GM18508 (cell line): ENCODE measurements at regions not wholly inside any gene's neighbourhood (a gene's known extent, or its start where the extent isn't known, plus 50 kb on each side); places are given as distances from the start of the nearest gene placed in this dataset.

Source experiments
- ATAC-seq: cut with Tn5 transposase; IDR thresholded peaks from one replicate; pipeline ENCODE4 v1.9.1; 2021; ENCODE audit warnings: moderate number of reproducible peaks; ENCODE audit not compliant: insufficient read depth, unreplicated experiment

DNA sequence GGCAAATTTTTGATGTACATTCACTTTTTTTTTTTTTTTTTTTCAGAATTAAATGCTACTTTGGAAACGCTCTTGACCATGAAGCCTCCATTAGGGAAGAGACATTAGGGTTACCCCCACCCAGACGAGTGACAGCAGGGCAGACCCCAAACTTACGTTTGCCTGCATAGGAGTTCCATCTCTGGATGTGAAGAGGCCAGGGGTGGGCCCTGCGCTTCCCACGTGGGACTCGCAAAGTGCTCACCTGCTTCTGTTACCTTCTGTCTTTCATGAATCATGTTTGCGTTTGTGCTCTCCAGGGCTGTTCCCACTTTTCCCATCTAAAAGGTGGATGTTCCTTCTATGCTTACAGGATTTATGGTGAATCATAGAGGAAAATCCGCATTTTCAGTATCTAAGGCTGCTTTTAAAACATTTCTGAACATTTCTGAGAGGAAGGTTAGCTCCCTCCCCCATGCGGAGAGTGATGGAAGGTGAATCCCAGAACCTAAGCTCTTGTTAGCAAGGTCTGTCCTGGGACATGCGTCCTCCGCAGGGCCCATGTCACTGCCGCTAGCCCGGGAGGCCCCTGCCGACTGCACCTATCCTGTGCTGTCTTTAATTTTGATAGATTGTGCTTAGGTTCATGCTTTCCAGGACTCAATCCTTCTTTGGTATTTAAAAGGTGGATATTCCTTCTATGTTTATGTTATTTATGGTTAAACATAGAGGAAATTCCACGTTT lies 135.7 kb upstream of the RTL1 start:
- no peak for ATAC-seq

DNA sequence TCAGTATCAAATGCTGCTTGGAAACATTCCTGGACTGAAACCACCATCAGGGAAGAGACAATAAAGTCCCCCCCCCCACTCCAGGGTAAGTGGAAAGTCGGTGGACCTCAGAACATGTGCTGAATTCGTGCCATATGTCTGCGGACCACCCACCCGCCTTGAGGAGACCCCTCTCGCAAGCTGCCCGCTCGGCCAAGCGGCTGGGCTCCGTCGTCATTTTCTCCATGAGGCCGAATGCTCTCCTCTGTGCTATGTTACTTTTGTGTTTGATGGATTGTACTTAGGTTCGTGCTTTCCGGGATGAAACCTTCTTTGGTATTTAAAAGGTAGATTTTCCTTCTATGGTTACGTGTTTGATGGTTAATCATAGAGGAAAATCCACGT lies 136.2 kb upstream of the RTL1 start:
- ATAC-seq, result no peak

DNA sequence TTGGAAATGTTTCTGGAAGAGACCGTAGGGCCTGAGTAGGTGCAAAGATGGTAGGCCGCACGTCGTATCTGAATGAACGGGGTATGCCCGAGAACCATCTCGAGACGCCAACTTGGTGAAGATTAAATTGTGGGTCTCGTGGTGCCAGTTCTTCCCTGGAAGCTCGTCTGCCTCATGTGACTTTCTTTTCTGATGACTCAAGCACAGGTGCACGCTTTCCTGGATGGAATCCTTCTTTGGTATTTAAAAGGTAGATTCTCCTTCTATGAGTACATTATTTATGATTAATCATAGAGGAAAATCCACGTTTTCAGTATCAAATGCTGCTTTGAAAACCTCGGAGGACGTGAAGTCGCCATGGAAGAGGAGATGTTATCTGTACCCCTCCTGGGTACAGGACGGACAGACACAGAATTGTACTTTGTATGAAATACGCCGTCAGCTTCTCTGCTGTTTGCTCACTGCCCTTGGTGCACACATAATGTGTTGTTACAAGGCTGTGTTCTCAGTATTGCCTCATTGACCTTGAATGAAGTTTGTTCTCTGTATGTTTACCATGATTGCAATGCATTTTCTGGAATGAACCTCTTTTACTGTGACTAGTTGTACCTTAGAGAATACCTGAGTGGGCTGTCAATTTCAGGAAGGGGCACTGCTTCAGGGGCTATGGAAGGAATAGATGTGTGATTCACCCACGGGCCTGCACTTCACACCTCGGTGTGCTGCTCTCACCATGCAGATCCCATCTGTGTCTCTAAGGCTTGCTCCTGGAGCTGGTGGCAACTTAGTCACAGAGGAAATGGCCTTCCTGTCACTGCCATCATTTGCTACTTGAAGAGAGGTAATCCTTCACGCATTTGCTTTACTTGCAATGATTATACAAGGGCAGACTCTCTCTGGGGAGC lies 137.3 kb upstream of the RTL1 start:
- no peak for ATAC-seq

DNA sequence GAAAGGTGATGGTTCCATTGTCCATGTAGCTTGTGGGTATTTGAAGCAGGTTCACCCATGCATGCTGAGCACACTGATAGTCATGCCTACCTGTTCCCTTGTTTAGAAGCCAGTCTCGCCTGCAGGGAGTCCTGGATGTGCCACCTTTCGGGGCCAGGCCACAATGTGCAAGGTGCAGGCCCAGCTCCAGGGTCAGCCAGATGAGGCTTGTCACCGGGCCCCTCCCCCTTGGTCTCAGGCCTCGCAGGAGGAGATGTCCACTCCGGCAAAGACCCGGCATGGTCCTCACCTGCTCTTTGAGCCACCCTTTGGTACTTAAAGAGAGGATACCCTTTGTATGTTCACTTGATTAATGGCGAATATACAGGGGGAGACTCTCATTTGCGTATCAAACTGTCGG lies 140.4 kb upstream of the RTL1 start:
- no peak for ATAC-seq

DNA sequence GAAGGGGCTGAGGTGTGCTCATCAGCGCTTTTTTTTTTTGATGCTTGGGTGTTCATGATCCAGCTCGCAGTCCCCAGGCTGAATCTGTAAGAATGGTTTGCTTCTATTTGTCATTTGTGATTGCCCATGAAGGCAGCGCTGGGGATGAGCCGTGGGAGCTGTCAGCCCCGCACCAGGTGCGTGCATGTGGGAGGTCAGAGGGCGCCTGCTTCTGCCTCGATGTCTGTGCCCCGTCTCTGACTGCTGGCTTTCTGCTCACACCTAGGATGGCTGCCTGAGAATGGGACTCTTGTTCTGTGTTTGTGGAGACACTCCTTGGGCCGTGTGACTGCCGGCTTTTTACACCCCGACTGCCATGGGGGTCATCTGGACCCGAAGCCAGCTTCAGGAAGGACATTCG lies 141.2 kb upstream of the RTL1 start:
- no peak for ATAC-seq

DNA sequence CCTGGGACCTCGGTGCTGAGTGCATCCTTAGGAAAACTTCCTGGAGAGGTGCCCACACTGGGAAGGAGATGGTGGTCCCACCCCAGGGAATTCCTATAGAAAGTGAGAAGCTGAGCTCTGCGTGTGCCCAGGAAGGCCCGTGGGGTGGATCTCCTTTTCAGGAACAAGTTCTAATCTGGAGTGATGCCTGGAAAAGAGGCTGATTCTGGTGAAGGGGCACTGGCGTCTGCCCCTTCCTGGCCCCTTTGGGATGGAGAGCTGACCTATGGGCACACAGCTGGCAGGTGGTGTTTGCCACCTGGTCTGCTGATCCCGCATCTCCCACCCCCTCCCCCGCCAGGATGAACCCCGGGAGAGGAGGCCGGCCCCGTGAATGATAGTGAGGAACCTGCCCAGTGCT lies 142.0 kb upstream of the RTL1 start:
- no peak for ATAC-seq

DNA sequence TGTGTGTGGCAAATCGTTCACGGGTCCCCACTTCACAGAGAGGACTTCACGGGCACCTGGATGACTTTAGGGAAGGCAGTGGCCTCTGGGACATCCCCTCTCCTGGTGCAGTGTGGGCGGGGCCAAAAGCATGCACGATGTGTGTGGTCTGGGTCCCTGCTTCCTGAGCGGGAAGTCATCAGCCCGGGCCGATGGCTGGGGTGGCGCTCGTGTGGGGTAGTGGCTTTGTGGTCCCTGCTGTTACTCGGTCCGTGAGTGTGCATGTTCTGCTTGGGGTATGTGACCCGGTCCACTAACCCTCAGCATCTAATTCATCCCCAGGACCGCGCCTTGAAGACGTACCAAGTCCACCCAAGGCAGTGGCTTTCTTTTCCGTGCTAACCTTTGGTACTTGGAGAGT lies 142.5 kb upstream of the RTL1 start:
- ATAC-seq, result no peak

DNA sequence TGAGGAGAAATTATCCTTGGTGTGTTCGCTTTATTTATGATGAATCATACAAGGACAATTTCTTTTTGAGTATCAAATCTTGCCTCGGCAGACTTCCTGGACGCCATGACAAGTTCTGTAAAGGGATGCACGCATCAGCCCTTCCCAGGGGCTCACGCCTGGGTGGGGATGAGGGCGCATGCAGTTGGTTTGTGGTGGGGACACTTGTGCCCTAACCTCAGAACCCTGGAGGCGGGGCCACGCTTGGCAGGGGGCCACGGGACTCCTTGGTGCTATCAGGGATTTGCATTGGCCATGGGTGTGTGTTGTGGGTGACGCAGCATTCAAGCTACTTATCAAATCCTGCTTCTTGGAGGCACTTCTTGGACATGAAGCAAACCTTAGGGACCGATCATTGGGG lies 143.8 kb upstream of the RTL1 start:
- ATAC-seq, result no peak

DNA sequence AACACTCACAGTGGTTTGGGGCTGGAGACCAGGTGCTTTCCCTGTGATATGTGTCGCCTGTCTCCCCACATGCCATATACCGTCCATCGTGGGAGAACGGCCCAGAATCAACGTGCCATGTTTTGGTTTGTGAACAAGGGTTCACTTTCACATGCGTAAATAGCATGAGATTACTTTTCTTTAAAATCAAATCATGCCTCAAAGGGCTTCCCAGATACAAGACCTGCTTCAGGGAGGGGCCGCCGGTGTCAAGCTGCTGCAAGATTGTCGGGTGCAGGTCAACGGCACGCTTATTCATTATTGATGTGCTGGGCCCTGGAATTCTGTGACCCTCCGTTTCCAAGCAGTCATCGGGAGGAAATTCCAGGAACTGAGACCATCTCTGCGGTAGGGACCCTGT lies 145.2 kb upstream of the RTL1 start:
- no peak for ATAC-seq

DNA sequence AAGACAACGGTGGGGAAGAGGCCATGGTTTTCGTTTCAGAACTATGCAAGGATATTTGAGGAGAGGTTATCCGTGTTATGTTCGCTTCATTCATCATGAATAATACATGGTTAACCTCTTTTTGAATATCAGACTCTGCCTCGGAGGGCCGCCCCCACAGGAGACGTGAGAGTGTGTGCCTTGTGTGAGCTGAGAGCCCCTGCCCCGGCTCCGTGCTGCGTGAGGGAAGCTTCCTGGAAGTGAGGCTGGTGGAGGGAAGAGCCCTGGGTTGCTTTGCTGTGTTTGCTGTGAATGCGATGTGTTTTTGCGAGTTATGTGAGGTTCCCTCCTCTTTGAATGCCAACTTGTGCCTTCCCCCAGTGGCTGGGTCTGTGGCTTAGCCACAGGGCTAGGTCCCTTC lies 146.0 kb upstream of the RTL1 start:
- no peak for ATAC-seq

DNA sequence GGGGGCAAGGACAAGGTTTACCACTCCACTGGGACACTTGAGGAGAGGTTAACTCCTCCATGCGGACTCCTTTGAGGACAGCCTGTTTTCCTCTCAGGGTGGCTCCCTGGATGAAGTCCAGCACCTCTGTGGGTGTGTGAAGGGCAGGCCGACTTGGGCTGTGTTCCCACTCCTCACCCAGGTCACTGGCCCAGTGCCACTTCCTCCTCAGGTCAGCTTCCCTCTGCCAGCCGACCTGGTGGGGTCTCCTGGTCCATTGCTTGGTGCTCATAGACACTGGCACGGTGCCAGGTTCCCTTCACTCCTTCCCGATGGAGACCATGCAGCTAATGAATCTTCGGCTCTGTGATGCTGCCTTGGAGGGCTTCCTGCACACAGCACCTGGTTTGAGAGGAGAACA lies 146.4 kb upstream of the RTL1 start:
- no peak for ATAC-seq

DNA sequence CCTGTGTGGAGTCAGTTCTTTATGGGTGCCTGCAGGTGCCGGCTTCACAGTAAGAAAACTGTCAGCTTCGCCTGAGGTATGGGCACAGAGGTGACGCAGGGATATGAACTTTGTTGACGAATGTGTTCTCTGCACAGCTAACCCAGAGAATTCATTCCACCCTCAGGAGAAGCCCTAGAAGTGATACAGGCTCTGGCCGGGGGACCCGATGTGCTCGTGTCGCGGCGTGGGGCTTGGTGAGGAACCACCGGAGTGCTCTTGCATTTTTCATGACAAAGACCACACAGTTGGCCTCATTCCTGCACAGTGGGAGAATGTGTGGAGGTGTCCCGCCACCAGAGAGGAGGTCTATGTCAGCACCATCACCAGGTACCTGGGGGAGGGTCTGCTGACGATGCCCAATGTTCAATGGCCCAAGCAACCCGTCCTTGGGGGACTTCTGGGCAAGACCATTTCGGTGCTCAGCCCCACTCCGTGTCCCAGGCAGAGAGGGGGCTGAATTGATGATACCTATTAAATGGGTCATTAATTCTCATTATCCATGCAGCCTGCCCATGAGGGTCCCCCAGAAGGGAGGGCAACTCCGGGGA lies 147.5 kb upstream of the RTL1 start:
- no peak for ATAC-seq

DNA sequence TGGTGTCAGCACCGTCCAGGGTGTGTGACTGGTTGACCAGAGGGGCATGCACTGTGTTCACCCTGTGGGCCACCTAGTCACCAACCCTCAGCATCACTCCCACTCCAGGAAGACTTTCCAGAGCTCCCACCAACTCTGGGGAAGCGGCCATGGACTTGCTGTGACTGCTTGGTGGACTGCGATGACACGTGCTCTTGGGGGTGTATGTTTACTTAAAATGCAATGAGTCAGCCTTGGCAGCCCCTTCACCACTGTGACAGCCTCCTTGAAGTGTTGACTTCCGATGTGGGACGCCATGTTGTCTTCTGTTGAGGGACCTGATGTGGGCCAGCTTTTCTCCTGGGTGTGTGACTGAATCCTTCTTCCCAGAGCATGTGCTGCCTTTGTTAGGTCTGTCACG lies 151.1 kb upstream of the RTL1 start:
- ATAC-seq, result no peak

DNA sequence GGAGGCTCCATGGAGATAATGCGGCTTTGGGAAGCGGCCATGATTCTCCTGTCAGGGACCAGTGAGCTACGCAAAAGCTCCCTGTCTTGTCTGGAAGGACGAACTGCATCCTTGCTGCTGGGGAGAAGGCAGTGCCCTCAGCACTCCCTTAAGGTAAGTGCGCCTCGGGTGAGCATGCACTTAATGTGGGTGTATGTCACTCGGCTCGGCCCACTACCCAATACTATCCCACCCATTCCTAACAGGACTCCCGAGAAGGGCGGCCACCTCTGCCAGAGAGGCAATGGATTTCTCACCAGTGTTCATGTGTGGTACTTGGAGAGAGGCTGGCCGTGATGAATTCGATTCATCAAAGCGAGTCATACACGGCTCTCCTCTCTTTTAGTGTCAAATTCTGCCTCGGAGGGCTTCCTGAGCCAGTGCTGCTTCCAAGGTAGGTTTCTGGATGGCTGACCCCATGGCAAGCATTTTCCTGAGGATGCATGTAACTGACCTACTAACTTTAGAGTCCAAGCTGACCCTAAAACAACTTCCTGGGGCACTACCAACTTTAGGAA lies 151.7 kb upstream of the RTL1 start:
- ATAC-seq, result no peak

DNA sequence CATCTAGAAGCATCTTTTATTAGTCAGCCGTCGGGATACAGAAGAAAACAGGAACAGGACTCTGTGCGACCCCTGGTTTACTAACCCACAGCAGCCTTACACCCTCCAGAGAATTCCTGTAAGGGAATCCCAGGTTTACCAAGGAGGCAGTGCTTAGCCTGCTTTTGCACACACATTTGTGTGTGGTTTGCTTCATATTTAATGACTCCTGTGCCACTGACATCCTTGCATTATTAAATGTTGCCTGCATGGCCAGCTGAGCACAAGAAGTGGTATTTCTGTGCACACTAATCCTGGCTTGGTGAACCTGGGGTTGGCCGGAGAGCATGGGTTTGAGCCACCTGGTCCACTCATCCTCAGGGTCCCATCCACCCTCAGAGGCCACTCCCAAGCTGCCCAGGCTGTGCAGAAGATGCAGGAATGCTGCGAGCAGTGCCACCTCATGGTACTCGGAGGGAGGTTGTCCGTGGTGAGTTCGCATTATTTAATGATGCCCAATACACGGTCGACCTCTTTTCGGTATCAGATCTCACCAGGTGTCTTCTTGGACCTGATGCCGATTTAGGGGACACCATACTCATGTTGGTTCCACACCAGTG lies 152.4 kb upstream of the RTL1 start:
- no peak for ATAC-seq

DNA sequence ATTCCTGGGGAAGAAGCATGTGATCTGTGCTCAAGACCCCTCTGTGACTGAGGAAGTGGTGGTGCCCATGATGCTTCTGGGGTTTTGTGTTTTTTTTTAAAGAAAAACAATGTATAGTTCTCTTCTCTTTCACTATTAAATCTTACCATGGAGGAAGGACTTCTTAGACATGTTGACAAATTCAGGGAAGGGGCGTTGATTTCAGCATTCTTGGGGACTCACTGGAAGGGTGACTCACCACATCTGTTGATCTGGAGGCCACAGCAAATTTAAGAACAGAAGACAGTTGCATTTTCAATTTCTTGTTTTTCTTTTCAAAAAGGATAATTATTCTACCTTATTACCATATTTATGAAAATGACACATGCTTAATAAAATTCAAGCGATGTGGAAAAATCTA lies 152.9 kb upstream of the RTL1 start:
- no peak for ATAC-seq

DNA sequence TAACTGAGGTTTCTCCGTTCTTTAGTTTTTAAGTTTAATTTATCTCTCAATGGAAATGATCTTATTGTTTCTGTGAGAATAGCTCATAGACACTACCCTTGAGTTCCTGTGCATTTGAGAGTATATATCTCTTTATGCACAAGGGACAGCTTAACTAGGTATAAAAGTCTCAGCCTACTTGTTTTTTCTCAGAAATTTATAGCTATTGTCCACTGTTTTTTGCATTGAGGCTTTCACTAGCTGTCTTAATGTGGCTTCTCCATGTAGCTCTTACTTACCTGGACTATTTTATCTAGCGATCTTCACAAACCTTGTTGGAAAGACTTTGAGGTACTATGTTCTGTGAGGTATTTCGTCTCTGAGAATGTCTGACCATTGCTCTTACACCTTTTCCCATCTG lies 153.9 kb upstream of the RTL1 start:
- ATAC-seq, result no peak

DNA sequence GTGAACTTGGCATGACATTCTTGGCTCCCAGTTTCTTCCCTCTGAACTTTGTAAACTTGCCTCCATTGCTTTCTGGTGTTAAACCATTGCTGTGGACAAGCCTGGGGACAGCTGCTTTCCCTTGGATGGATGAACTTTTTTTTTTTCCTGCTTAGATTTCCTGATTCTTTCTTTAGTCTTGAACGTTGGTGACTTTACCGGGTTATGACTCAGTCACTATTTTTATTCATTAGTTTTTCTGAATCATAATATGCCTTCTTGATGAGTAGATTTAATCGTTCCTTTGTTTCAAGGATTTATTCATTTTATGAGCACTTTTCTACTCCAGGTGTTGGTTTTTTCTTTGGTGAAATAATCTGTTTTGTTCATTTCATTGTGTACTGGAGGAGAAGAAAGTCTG lies 155.0 kb upstream of the RTL1 start:
- ATAC-seq, result no peak

DNA sequence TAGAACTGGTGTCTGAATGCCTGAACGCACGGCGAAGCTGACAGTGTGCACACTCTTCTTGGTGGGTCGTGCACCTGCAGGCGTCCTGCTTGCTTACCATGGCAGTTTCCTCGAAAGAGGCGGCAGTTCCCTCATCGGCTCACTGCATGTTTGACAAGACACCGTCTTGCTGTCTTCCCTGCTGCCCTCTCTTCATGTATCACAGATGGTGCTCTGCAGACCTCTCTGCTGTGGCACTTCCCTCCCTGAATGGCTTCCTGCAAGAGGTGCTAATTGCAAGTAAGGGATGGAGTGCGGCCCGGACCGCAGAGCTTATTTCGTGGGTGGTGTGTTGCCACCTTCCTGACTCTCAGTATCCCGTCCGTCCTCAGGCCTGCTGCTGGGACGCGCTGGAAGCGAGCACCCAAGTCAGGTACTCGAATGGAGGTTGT lies 156.7 kb upstream of the RTL1 start:
- ATAC-seq, result no peak

DNA sequence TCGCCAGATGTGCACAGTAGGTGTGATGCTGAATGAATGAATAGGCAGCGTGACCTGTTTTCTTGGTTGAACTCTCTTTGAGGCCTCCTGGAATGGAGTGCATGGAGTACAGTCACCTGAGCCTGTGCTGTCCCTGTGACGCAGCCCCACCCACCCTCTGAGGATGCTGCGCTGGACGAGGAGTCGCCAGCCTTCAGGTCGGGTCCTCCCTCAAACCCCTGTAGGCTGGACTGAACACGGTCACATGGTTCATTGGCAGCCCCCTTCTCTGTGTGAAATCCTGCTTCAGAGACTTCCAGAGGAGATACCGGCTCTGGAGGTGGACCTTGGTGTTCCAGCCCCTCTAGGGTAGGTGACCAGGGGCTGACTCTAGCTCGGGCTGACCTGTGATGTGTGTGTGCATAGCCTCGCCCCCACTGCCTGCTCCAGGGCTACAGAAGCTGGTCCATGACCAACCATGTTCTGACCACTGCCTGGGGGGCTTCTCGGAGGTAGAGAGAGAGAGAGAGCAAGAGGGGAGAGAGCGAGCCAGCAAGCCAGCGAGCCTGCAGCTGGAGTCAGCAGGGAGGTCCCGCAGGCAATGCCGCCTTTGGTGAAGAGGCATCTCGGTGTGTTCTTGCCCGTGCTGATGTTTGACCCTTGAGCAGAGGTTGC lies 158.0 kb upstream of the RTL1 start:
- no peak for ATAC-seq
